ENCODE measurements at regions not wholly inside any gene's neighbourhood (a gene's known extent, or its start where the extent isn't known, plus 50 kb on each side); places are given as distances from the start of the nearest gene placed in this dataset.

GRCh38 chr6:22903826-22904225, 334.5 kb downstream of the HDGFL1 start:
- no peak overlapping the region for H3K4me3 ChIP-seq (ENCODE audit: low read length)
- H3K4me2 ChIP-seq (ENCODE audit: low read length), result no peak overlapping the region

GRCh38 chr6:22904431-22904830, 335.1 kb downstream of the HDGFL1 start:
- Histone ChIP-seq H3K27ac (ENCODE audit: low read length) (no peak overlapping the region), H3K9me2 (ENCODE audit: insufficient read depth, low read length) (no peaks in the 10 kb centered on the region), H3K36me3 (ENCODE audit: insufficient read depth, low read length) (no peaks in the 10 kb centered on the region), H3K79me2 (replicated peaks; ENCODE audit: insufficient read depth, low read length) (no peaks in the 10 kb centered on the region), H2AFZ (ENCODE audit: low read depth, low read length) (no peak overlapping the region), H3K27me3 (ENCODE audit: insufficient read depth, low read depth, low read length) (no peaks in the 10 kb centered on the region), H3K9me3 (ENCODE audit: low read length) (no peaks in the 10 kb centered on the region), H3F3A (ENCODE audit: insufficient read depth, low read length, poor library complexity, severe bottlenecking) (no peaks in the 10 kb centered on the region), H3K4me2 (ENCODE audit: low read length) (no peak overlapping the region), H4K20me1 (ENCODE audit: insufficient read depth) (no peaks in the 10 kb centered on the region), H3K9ac (ENCODE audit: low read length) (no peak overlapping the region), H3K4me3 (ENCODE audit: low read length) (no peak overlapping the region)
- no peak for TF ChIP-seq EZH2 (IDR thresholded peaks at IDR 0.05; ENCODE audit: borderline replicate concordance, insufficient read depth, low read length, poor library complexity, severe bottlenecking)

More at GRCh38 chr6:22903826-22904225, 334.5 kb downstream of the HDGFL1 start:
- no peaks in the 10 kb centered on the region for H4K20me1 ChIP-seq (ENCODE audit: insufficient read depth)
- H3K9me3 ChIP-seq (ENCODE audit: low read length), result no peaks in the 10 kb centered on the region
- no peak overlapping the region for H3K27ac ChIP-seq (ENCODE audit: low read length)
- no peaks in the 10 kb centered on the region for H3K27me3 ChIP-seq (ENCODE audit: insufficient read depth, low read depth, low read length)
- H3K36me3 ChIP-seq (ENCODE audit: insufficient read depth, low read length), result no peaks in the 10 kb centered on the region
- TF ChIP-seq SMC3 (conservative IDR thresholded peaks at IDR 0.05; ENCODE audit: poor library complexity) (no peak), REST (IDR thresholded peaks at IDR 0.05; ENCODE audit: borderline replicate concordance) (no peak), POLR2AphosphoS5 (IDR thresholded peaks at IDR 0.05) (no peak), RAD21 (conservative IDR thresholded peaks at IDR 0.05) (no peak), CTCF (IDR thresholded peaks at IDR 0.05; ENCODE audit: poor library complexity, severe bottlenecking) (no peak), TAF1 (IDR thresholded peaks at IDR 0.05; ENCODE audit: low read depth) (no peak), MXI1 (conservative IDR thresholded peaks at IDR 0.05; ENCODE audit: poor library complexity, severe bottlenecking) (no peak), EP300 (conservative IDR thresholded peaks at IDR 0.05; ENCODE audit: poor library complexity, severe bottlenecking) (no peak), EZH2 (IDR thresholded peaks at IDR 0.05; ENCODE audit: borderline replicate concordance, insufficient read depth, low read length, poor library complexity, severe bottlenecking) (no peak)
- H3F3A ChIP-seq (ENCODE audit: insufficient read depth, low read length, poor library complexity, severe bottlenecking), result no peaks in the 10 kb centered on the region
- no peaks in the 10 kb centered on the region for H3K79me2 ChIP-seq (replicated peaks; ENCODE audit: insufficient read depth, low read length)
- no peak overlapping the region for H2AFZ ChIP-seq (ENCODE audit: low read depth, low read length)
- no peak overlapping the region for H3K9ac ChIP-seq (ENCODE audit: low read length)
- H3K9me2 ChIP-seq (ENCODE audit: insufficient read depth, low read length), result no peaks in the 10 kb centered on the region

GRCh38 chr6:22906091-22906549, 336.8 kb downstream of the HDGFL1 start:
- no peak overlapping the region for H3K4me2 ChIP-seq (ENCODE audit: low read length)
- H3K9me3 ChIP-seq (ENCODE audit: low read length), result no peaks in the 10 kb centered on the region
- no peaks in the 10 kb centered on the region for H3K27me3 ChIP-seq (ENCODE audit: insufficient read depth, low read depth, low read length)
- H3K79me2 ChIP-seq (replicated peaks; ENCODE audit: insufficient read depth, low read length), result no peaks in the 10 kb centered on the region
- no peaks in the 10 kb centered on the region for H4K20me1 ChIP-seq (ENCODE audit: insufficient read depth)
- no peaks in the 10 kb centered on the region for H3K36me3 ChIP-seq (ENCODE audit: insufficient read depth, low read length)
- no peak overlapping the region for H3K4me3 ChIP-seq (ENCODE audit: low read length)
- TF ChIP-seq REST (IDR thresholded peaks at IDR 0.05; ENCODE audit: borderline replicate concordance), result no peak
- TF ChIP-seq CTCF (IDR thresholded peaks at IDR 0.05; ENCODE audit: poor library complexity, severe bottlenecking), result no peak
- TF ChIP-seq TAF1 (IDR thresholded peaks at IDR 0.05; ENCODE audit: low read depth), result no peak
- TF ChIP-seq POLR2AphosphoS5 (IDR thresholded peaks at IDR 0.05), result no peak
- TF ChIP-seq EP300 (conservative IDR thresholded peaks at IDR 0.05; ENCODE audit: poor library complexity, severe bottlenecking), result no peak
- no peak for TF ChIP-seq RAD21 (conservative IDR thresholded peaks at IDR 0.05)
- no peak for TF ChIP-seq SMC3 (conservative IDR thresholded peaks at IDR 0.05; ENCODE audit: poor library complexity)
- no peak for TF ChIP-seq EZH2 (IDR thresholded peaks at IDR 0.05; ENCODE audit: borderline replicate concordance, insufficient read depth, low read length, poor library complexity, severe bottlenecking)
- no peak overlapping the region for H3K27ac ChIP-seq (ENCODE audit: low read length)
- H3K9me2 ChIP-seq (ENCODE audit: insufficient read depth, low read length), result no peaks in the 10 kb centered on the region
- no peaks in the 10 kb centered on the region for H3F3A ChIP-seq (ENCODE audit: insufficient read depth, low read length, poor library complexity, severe bottlenecking)
- no peak overlapping the region for H2AFZ ChIP-seq (ENCODE audit: low read depth, low read length)
- no peak overlapping the region for H3K9ac ChIP-seq (ENCODE audit: low read length)

All from neural cell (in vitro differentiated cells).